ENCODE measurements at regions not wholly inside any gene's neighbourhood (a gene's known extent, or its start where the extent isn't known, plus 50 kb on each side); places are given as distances from the start of the nearest gene placed in this dataset.

GRCh38 chr4:132445386-132445785 lies 703.7 kb upstream of the PCDH10 start:
- TF ChIP-seq, protein P1, sequence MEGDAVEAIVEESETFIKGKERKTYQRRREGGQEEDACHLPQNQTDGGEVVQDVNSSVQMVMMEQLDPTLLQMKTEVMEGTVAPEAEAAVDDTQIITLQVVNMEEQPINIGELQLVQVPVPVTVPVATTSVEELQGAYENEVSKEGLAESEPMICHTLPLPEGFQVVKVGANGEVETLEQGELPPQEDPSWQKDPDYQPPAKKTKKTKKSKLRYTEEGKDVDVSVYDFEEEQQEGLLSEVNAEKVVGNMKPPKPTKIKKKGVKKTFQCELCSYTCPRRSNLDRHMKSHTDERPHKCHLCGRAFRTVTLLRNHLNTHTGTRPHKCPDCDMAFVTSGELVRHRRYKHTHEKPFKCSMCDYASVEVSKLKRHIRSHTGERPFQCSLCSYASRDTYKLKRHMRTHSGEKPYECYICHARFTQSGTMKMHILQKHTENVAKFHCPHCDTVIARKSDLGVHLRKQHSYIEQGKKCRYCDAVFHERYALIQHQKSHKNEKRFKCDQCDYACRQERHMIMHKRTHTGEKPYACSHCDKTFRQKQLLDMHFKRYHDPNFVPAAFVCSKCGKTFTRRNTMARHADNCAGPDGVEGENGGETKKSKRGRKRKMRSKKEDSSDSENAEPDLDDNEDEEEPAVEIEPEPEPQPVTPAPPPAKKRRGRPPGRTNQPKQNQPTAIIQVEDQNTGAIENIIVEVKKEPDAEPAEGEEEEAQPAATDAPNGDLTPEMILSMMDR (IDR thresholded peaks at IDR 0.05): no peak
- no peak for TF ChIP-seq POLR2A (IDR thresholded peaks at IDR 0.05)

All from esophagus squamous epithelium (tissue), 4 donors.